Testis (tissue), 2 donors: ENCODE measurements at regions not wholly inside any gene's neighbourhood (a gene's known extent, or its start where the extent isn't known, plus 50 kb on each side); places are given as distances from the start of the nearest gene placed in this dataset.

Experiments
- DNase-seq: peaks from one replicate; pipeline ENCODE4 v3.0.0-alpha.2; 2019
- H3K27ac ChIP-seq, 2 donors: fragments of 200-600 bp; sonication (generic); one replicate each; pipeline ENCODE4 v1.5.1; 2019
- H3K27me3 ChIP-seq: fragments of 200-600 bp; sonication (generic); one replicate; pipeline ENCODE4 v1.5.1; 2019
- H3K36me3 ChIP-seq: fragments of 200-600 bp; sonication (generic); one replicate; pipeline ENCODE4 v1.5.1; 2017; ENCODE audit warnings: low read depth; ENCODE audit errors: missing control alignments
- H3K4me1 ChIP-seq: fragments of 200-600 bp; sonication (generic); one replicate; pipeline ENCODE4 v1.5.1; 2019
- H3K4me3 ChIP-seq, 2 donors: fragments of 200-600 bp; sonication (generic); one replicate each; pipeline ENCODE4 v1.5.1; 2017 to 2019
- H3K9me3 ChIP-seq: fragments of 200-600 bp; sonication (generic); one replicate; pipeline ENCODE4 v1.5.1; 2017
- POLR2A ChIP-seq: fragments of 450-650 bp; IDR thresholded peaks from one replicate; pipeline ENCODE4 v1.6.1; 2017; ENCODE audit warnings: antibody characterized with exemption, mild to moderate bottlenecking, moderate library complexity
- WGBS, 2 donors: methylation state at CpG; one replicate each; pipeline ENCODE4 v1.1.5; 2018; 5-methylcytosine and 5-hydroxymethylcytosine counted together
- intact Hi-C: fragments of 100-400 bp; cut with DNase I; formaldehyde crosslinking; loops from one replicate; pipeline ENCODE4 v1.15.1; 2023; ENCODE audit warnings: low total_unique reads
- TF ChIP-seq, protein P1 (sequence below), 3 experiments: fragments of 450-650 bp in 2 of 3; fragments of 200-600 bp in 1 of 3; sonication (generic) in 1 of 3; IDR thresholded peaks; one replicate each; pipeline ENCODE4 v1.5.1; 2016 to 2019; ENCODE audit warnings: antibody characterized with exemption in 3 of 3, mild to moderate bottlenecking in 2 of 3, moderate library complexity in 1 of 3

GRCh38 chr1:117732956-117733355 is 127.1 kb downstream of the TENT5C start:
- Histone ChIP-seq H3K4me1 (peaks cover 4% of the 10 kb centered on the region), H3K9me3 (no peaks in the 10 kb centered on the region), H3K27ac (no peak overlapping the region), H3K4me3 (no peak overlapping the region), H3K36me3 (no peaks in the 10 kb centered on the region), H3K27me3 (no peaks in the 10 kb centered on the region)
- no peak for DNase-seq
- no peak for TF ChIP-seq POLR2A
- TF ChIP-seq, protein P1, sequence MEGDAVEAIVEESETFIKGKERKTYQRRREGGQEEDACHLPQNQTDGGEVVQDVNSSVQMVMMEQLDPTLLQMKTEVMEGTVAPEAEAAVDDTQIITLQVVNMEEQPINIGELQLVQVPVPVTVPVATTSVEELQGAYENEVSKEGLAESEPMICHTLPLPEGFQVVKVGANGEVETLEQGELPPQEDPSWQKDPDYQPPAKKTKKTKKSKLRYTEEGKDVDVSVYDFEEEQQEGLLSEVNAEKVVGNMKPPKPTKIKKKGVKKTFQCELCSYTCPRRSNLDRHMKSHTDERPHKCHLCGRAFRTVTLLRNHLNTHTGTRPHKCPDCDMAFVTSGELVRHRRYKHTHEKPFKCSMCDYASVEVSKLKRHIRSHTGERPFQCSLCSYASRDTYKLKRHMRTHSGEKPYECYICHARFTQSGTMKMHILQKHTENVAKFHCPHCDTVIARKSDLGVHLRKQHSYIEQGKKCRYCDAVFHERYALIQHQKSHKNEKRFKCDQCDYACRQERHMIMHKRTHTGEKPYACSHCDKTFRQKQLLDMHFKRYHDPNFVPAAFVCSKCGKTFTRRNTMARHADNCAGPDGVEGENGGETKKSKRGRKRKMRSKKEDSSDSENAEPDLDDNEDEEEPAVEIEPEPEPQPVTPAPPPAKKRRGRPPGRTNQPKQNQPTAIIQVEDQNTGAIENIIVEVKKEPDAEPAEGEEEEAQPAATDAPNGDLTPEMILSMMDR (IDR thresholded peaks at IDR 0.05) = no peak
- intact Hi-C loops = no loop called here
- WGBS, 2 donors = 91 to 93% methylated on average over 5 to 7 of the region's 7 CpGs

- H3K4me1 ChIP-seq = peaks cover 4% of the 10 kb centered on the region
- no peak for TF ChIP-seq POLR2A
- TF ChIP-seq, protein P1 (IDR thresholded peaks at IDR 0.05) = no peak
- no peaks in the 10 kb centered on the region for H3K36me3 ChIP-seq
- intact Hi-C loops = no loop called here
- H3K27ac ChIP-seq = peak overlapping the region in 1 of 2 donors; percentile 50
- no peaks in the 10 kb centered on the region for H3K9me3 ChIP-seq
- 73 to 77% methylated on average over 3 of the region's 3 CpGs for WGBS, 2 donors
- no peak overlapping the region for H3K4me3 ChIP-seq
- no peaks in the 10 kb centered on the region for H3K27me3 ChIP-seq
- DNase-seq = no peak
Observed at GRCh38 chr1:117734403-117734802, 128.6 kb downstream of the TENT5C start.

GRCh38 chr1:117735045-117735992 is 129.5 kb downstream of the TENT5C start:
- no peak overlapping the region for H3K4me3 ChIP-seq
- H3K36me3 ChIP-seq = no peaks in the 10 kb centered on the region
- DNase-seq = peak; percentile 64
- H3K27ac ChIP-seq = peak overlapping the region; percentile 41 to 50
- intact Hi-C loops = no loop called here
- WGBS, 2 donors = 15 to 19% methylated on average over 2 of the region's 2 CpGs
- TF ChIP-seq, protein P1 (IDR thresholded peaks at IDR 0.05) = no peak
- TF ChIP-seq POLR2A = no peak
- H3K4me1 ChIP-seq = peaks cover 4% of the 10 kb centered on the region
- no peaks in the 10 kb centered on the region for H3K27me3 ChIP-seq
- H3K9me3 ChIP-seq = no peaks in the 10 kb centered on the region

DNA sequence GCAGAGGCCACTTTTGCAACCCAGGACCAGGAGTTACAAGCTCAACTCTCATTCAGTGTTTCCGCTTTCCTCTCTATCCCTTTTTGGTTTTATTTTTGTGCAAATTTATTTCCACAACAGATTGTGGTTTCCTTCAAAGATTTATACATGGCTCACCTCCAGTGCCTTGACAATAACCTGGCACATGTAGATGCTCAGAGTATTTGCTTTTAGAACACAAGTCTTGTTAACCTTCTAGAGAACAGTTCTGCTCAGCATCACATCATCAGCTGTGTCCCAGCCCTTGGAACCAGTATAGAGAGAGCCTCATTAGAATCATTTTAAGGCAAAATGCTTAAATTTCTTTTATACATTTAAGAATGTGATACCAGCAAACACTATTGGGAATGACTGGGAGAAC is 133.7 kb downstream of the TENT5C start:
- no peaks in the 10 kb centered on the region for H3K27me3 ChIP-seq
- no peaks in the 10 kb centered on the region for H3K9me3 ChIP-seq
- no peak for DNase-seq
- 93 to 96% methylated on average over 1 of the region's 1 CpG for WGBS, 2 donors
- H3K27ac ChIP-seq = no peak overlapping the region
- H3K4me1 ChIP-seq = peaks cover 3% of the 10 kb centered on the region
- intact Hi-C loops = no loop called here
- no peaks in the 10 kb centered on the region for H3K36me3 ChIP-seq
- TF ChIP-seq, protein P1 (IDR thresholded peaks at IDR 0.05) = no peak
- TF ChIP-seq POLR2A = no peak
- H3K4me3 ChIP-seq = no peak overlapping the region
